ENCODE measurements at regions not wholly inside any gene's neighbourhood (a gene's known extent, or its start where the extent isn't known, plus 50 kb on each side); places are given as distances from the start of the nearest gene placed in this dataset.

- FAIRE-seq (no peak), DNase-seq (ENCODE audit: insufficient read length, low spot score) (no peak)
- TF ChIP-seq CTCF (IDR thresholded peaks at IDR 0.05; ENCODE audit: insufficient read depth, missing control alignments), result no peak
Measured at GRCh38 chrX:36787752-36788151, 220.4 kb upstream of the FAM47C start.

- DNase-seq (ENCODE audit: insufficient read length, low spot score) (no peak), FAIRE-seq (no peak)
- TF ChIP-seq CTCF (IDR thresholded peaks at IDR 0.05; ENCODE audit: insufficient read depth, missing control alignments), result no peak
Measured at GRCh38 chrX:36803151-36803550, 205.0 kb upstream of the FAM47C start.

- FAIRE-seq, result no peak
- no peak for TF ChIP-seq CTCF (IDR thresholded peaks at IDR 0.05; ENCODE audit: insufficient read depth, missing control alignments)
- DNase-seq (ENCODE audit: insufficient read length, low spot score), result no peak
Measured at GRCh38 chrX:36804066-36804465, 204.1 kb upstream of the FAM47C start.

GRCh38 chrX:36844857-36845256 is 163.3 kb upstream of the FAM47C start:
- no peak for DNase-seq (ENCODE audit: insufficient read length, low spot score)
- TF ChIP-seq CTCF (IDR thresholded peaks at IDR 0.05; ENCODE audit: insufficient read depth, missing control alignments), result no peak
- FAIRE-seq, result no peak

GRCh38 chrX:36847496-36847895 is 160.7 kb upstream of the FAM47C start:
- TF ChIP-seq CTCF (IDR thresholded peaks at IDR 0.05; ENCODE audit: insufficient read depth, missing control alignments), result no peak
- no peak for FAIRE-seq
- DNase-seq (ENCODE audit: insufficient read length, low spot score), result no peak

GRCh38 chrX:36849407-36849806 is 158.8 kb upstream of the FAM47C start:
- no peak for DNase-seq (ENCODE audit: insufficient read length, low spot score)
- FAIRE-seq, result peak; percentile 25

GRCh38 chrX:36856849-36857248 is 151.3 kb upstream of the FAM47C start:
- DNase-seq (ENCODE audit: insufficient read length, low spot score) (no peak), FAIRE-seq (no peak)
- TF ChIP-seq CTCF (IDR thresholded peaks at IDR 0.05; ENCODE audit: insufficient read depth, missing control alignments), result no peak

More at GRCh38 chrX:36849407-36849806, 158.8 kb upstream of the FAM47C start:
- TF ChIP-seq CTCF (IDR thresholded peaks at IDR 0.05; ENCODE audit: insufficient read depth, missing control alignments), result no peak

Data from D721Med (cell line).